ENCODE measurements at regions not wholly inside any gene's neighbourhood (a gene's known extent, or its start where the extent isn't known, plus 50 kb on each side); places are given as distances from the start of the nearest gene placed in this dataset.
"Not testable (repeated sequence)": the region's sequence is repeated elsewhere in the genome, so short reads cannot be mapped to it uniquely, and the experiment has no call there.

DNA sequence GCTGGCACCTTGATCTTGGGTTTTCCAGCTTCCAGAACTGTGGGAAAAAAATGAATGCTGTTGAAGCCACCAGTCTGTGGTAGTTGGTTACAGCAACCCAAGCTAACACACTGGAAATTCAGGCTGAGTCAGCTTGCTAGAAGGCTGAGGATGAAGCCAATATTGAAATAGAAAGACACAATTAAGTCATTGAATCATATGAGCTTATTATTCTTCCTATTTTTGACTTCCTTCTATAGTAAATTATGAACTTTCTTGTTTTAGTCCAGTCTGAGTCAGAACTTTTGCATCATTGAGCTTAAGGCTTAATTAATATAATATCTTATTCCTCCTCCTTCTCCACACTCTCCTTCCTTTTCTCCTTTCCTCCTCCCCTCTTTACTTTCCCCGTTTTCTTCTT lies 153.6 kb upstream of the LRRC61 start:
- not testable (repeated sequence) for TF ChIP-seq POLR2A (IDR thresholded peaks at IDR 0.05)
- TF ChIP-seq, protein P1, sequence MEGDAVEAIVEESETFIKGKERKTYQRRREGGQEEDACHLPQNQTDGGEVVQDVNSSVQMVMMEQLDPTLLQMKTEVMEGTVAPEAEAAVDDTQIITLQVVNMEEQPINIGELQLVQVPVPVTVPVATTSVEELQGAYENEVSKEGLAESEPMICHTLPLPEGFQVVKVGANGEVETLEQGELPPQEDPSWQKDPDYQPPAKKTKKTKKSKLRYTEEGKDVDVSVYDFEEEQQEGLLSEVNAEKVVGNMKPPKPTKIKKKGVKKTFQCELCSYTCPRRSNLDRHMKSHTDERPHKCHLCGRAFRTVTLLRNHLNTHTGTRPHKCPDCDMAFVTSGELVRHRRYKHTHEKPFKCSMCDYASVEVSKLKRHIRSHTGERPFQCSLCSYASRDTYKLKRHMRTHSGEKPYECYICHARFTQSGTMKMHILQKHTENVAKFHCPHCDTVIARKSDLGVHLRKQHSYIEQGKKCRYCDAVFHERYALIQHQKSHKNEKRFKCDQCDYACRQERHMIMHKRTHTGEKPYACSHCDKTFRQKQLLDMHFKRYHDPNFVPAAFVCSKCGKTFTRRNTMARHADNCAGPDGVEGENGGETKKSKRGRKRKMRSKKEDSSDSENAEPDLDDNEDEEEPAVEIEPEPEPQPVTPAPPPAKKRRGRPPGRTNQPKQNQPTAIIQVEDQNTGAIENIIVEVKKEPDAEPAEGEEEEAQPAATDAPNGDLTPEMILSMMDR (IDR thresholded peaks at IDR 0.05): not testable (repeated sequence)
